ENCODE measurements at regions not wholly inside any gene's neighbourhood (a gene's known extent, or its start where the extent isn't known, plus 50 kb on each side); places are given as distances from the start of the nearest gene placed in this dataset.
A peak's percentile ranks its signal among the peaks of the same experiment; 100 is the strongest.

- no CpG with 5 or more reads among the region's 6 CpGs for WGBS (ENCODE audit: extremely low coverage, insufficient coverage, low lambda C conversion rate)
- Histone ChIP-seq H3K9ac (ENCODE audit: low read length) (no peak overlapping the region), H2BK15ac (replicated peaks; ENCODE audit: low read depth) (no peak overlapping the region), H3K4me3 (ENCODE audit: low read length) (no peak overlapping the region), H3K4me2 (ENCODE audit: low read length) (no peak overlapping the region), H2BK5ac (ENCODE audit: low read length) (no peak overlapping the region), H3K56ac (ENCODE audit: low read length) (peak overlapping the region; percentile 34), H3K23ac (ENCODE audit: low read length) (no peak overlapping the region), H4K8ac (ENCODE audit: low read depth, low read length) (no peak overlapping the region), H3K4ac (ENCODE audit: low read depth, low read length) (no peak overlapping the region), H3K36me3 (ENCODE audit: control insufficient read depth, insufficient read depth, low read length) (no peaks in the 10 kb centered on the region), H2BK120ac (ENCODE audit: low read depth, low read length) (no peak overlapping the region), H4K5ac (ENCODE audit: low read length) (no peak overlapping the region), H3K79me1 (ENCODE audit: low read length) (no peaks in the 10 kb centered on the region), H2AK5ac (ENCODE audit: low read length) (no peak overlapping the region), H3K27ac (ENCODE audit: low read depth, low read length) (no peak overlapping the region), H3K27me3 (ENCODE audit: insufficient read depth, low read length, poor library complexity) (no peaks in the 10 kb centered on the region), H3K4me1 (ENCODE audit: control insufficient read depth, low read depth, low read length) (peaks cover 2% of the 10 kb centered on the region), H3K79me2 (ENCODE audit: control insufficient read depth, insufficient read depth, low read length) (no peaks in the 10 kb centered on the region), H3K18ac (ENCODE audit: low read length) (no peak overlapping the region)
- DNase-seq, result peak; percentile 76
Measured at GRCh38 chr14:61132894-61133293, 148.2 kb downstream of the TMEM30B start.

GRCh38 chr14:61132336-61132735 is 148.8 kb downstream of the TMEM30B start:
- no peaks in the 10 kb centered on the region for H3K79me2 ChIP-seq (ENCODE audit: control insufficient read depth, insufficient read depth, low read length)
- no peak overlapping the region for H2BK120ac ChIP-seq (ENCODE audit: low read depth, low read length)
- no peak overlapping the region for H4K8ac ChIP-seq (ENCODE audit: low read depth, low read length)
- H3K27me3 ChIP-seq (ENCODE audit: insufficient read depth, low read length, poor library complexity), result no peaks in the 10 kb centered on the region
- H4K5ac ChIP-seq (ENCODE audit: low read length), result no peak overlapping the region
- no CpG with 5 or more reads among the region's 3 CpGs for WGBS (ENCODE audit: extremely low coverage, insufficient coverage, low lambda C conversion rate)
- no peak overlapping the region for H3K56ac ChIP-seq (ENCODE audit: low read length)
- H3K18ac ChIP-seq (ENCODE audit: low read length), result no peak overlapping the region
- no peak overlapping the region for H2AK5ac ChIP-seq (ENCODE audit: low read length)
- no peak overlapping the region for H3K23ac ChIP-seq (ENCODE audit: low read length)
- no peak overlapping the region for H3K4me2 ChIP-seq (ENCODE audit: low read length)
- no peak overlapping the region for H2BK15ac ChIP-seq (replicated peaks; ENCODE audit: low read depth)
- DNase-seq, result no peak
- no peak overlapping the region for H3K27ac ChIP-seq (ENCODE audit: low read depth, low read length)
- H3K4ac ChIP-seq (ENCODE audit: low read depth, low read length), result no peak overlapping the region
- H3K9ac ChIP-seq (ENCODE audit: low read length), result no peak overlapping the region
- H3K4me1 ChIP-seq (ENCODE audit: control insufficient read depth, low read depth, low read length), result peaks cover 2% of the 10 kb centered on the region
- no peak overlapping the region for H2BK5ac ChIP-seq (ENCODE audit: low read length)
- H3K36me3 ChIP-seq (ENCODE audit: control insufficient read depth, insufficient read depth, low read length), result no peaks in the 10 kb centered on the region
- H3K4me3 ChIP-seq (ENCODE audit: low read length), result no peak overlapping the region
- no peaks in the 10 kb centered on the region for H3K79me1 ChIP-seq (ENCODE audit: low read length)

- no peak for DNase-seq
- Histone ChIP-seq H2BK120ac (ENCODE audit: low read depth, low read length) (no peak overlapping the region), H3K79me1 (ENCODE audit: low read length) (no peaks in the 10 kb centered on the region)
Measured at GRCh38 chr14:61130512-61131260, 149.6 kb downstream of the SLC38A6 start.

GRCh38 chr14:61129168-61129745 is 148.2 kb downstream of the SLC38A6 start:
- WGBS (ENCODE audit: extremely low coverage, insufficient coverage, low lambda C conversion rate), result no CpG with 5 or more reads among the region's 4 CpGs
- Histone ChIP-seq H2BK120ac (ENCODE audit: low read depth, low read length) (no peak overlapping the region), H2AK5ac (ENCODE audit: low read length) (no peak overlapping the region), H4K8ac (ENCODE audit: low read depth, low read length) (no peak overlapping the region), H3K79me1 (ENCODE audit: low read length) (no peaks in the 10 kb centered on the region), H3K27me3 (ENCODE audit: insufficient read depth, low read length, poor library complexity) (no peaks in the 10 kb centered on the region), H3K56ac (ENCODE audit: low read length) (no peak overlapping the region), H3K79me2 (ENCODE audit: control insufficient read depth, insufficient read depth, low read length) (no peaks in the 10 kb centered on the region), H3K4me2 (ENCODE audit: low read length) (no peak overlapping the region), H3K4ac (ENCODE audit: low read depth, low read length) (no peak overlapping the region), H3K27ac (ENCODE audit: low read depth, low read length) (no peak overlapping the region), H2BK5ac (ENCODE audit: low read length) (no peak overlapping the region), H3K23ac (ENCODE audit: low read length) (no peak overlapping the region), H4K5ac (ENCODE audit: low read length) (no peak overlapping the region), H3K9ac (ENCODE audit: low read length) (no peak overlapping the region), H2BK15ac (replicated peaks; ENCODE audit: low read depth) (no peak overlapping the region), H3K36me3 (ENCODE audit: control insufficient read depth, insufficient read depth, low read length) (no peaks in the 10 kb centered on the region), H3K4me1 (ENCODE audit: control insufficient read depth, low read depth, low read length) (peaks cover 2% of the 10 kb centered on the region), H3K4me3 (ENCODE audit: low read length) (no peak overlapping the region), H3K18ac (ENCODE audit: low read length) (no peak overlapping the region)
- no peak for DNase-seq

More at GRCh38 chr14:61130512-61131260, 149.6 kb downstream of the SLC38A6 start:
- H2BK15ac ChIP-seq (replicated peaks; ENCODE audit: low read depth), result no peak overlapping the region
- no peak overlapping the region for H3K4me3 ChIP-seq (ENCODE audit: low read length)
- H3K27ac ChIP-seq (ENCODE audit: low read depth, low read length), result no peak overlapping the region
- no peak overlapping the region for H3K18ac ChIP-seq (ENCODE audit: low read length)
- no peak overlapping the region for H4K8ac ChIP-seq (ENCODE audit: low read depth, low read length)
- H2AK5ac ChIP-seq (ENCODE audit: low read length), result no peak overlapping the region
- H3K4ac ChIP-seq (ENCODE audit: low read depth, low read length), result no peak overlapping the region
- H3K79me2 ChIP-seq (ENCODE audit: control insufficient read depth, insufficient read depth, low read length), result no peaks in the 10 kb centered on the region
- no CpG with 5 or more reads among the region's 10 CpGs for WGBS (ENCODE audit: extremely low coverage, insufficient coverage, low lambda C conversion rate)
- H3K27me3 ChIP-seq (ENCODE audit: insufficient read depth, low read length, poor library complexity), result no peaks in the 10 kb centered on the region
- no peaks in the 10 kb centered on the region for H3K36me3 ChIP-seq (ENCODE audit: control insufficient read depth, insufficient read depth, low read length)
- H3K23ac ChIP-seq (ENCODE audit: low read length), result no peak overlapping the region
- no peak overlapping the region for H2BK5ac ChIP-seq (ENCODE audit: low read length)
- H3K4me1 ChIP-seq (ENCODE audit: control insufficient read depth, low read depth, low read length), result peaks cover 2% of the 10 kb centered on the region
- H3K9ac ChIP-seq (ENCODE audit: low read length), result no peak overlapping the region
- no peak overlapping the region for H3K4me2 ChIP-seq (ENCODE audit: low read length)
- no peak overlapping the region for H3K56ac ChIP-seq (ENCODE audit: low read length)
- no peak overlapping the region for H4K5ac ChIP-seq (ENCODE audit: low read length)

GRCh38 chr14:61128382-61129167 is 147.5 kb downstream of the SLC38A6 start:
- Histone ChIP-seq H3K36me3 (ENCODE audit: control insufficient read depth, insufficient read depth, low read length) (no peaks in the 10 kb centered on the region), H3K4me2 (ENCODE audit: low read length) (no peak overlapping the region), H2BK15ac (replicated peaks; ENCODE audit: low read depth) (no peak overlapping the region), H3K79me1 (ENCODE audit: low read length) (no peaks in the 10 kb centered on the region), H3K4me1 (ENCODE audit: control insufficient read depth, low read depth, low read length) (peaks cover 2% of the 10 kb centered on the region), H3K56ac (ENCODE audit: low read length) (peak overlapping the region; percentile 35), H3K4me3 (ENCODE audit: low read length) (no peak overlapping the region), H4K8ac (ENCODE audit: low read depth, low read length) (no peak overlapping the region), H2BK5ac (ENCODE audit: low read length) (no peak overlapping the region), H3K4ac (ENCODE audit: low read depth, low read length) (no peak overlapping the region), H3K27me3 (ENCODE audit: insufficient read depth, low read length, poor library complexity) (no peaks in the 10 kb centered on the region), H3K9ac (ENCODE audit: low read length) (no peak overlapping the region), H2BK120ac (ENCODE audit: low read depth, low read length) (no peak overlapping the region), H3K23ac (ENCODE audit: low read length) (no peak overlapping the region), H4K5ac (ENCODE audit: low read length) (no peak overlapping the region), H2AK5ac (ENCODE audit: low read length) (no peak overlapping the region), H3K27ac (ENCODE audit: low read depth, low read length) (no peak overlapping the region), H3K79me2 (ENCODE audit: control insufficient read depth, insufficient read depth, low read length) (no peaks in the 10 kb centered on the region), H3K18ac (ENCODE audit: low read length) (no peak overlapping the region)
- WGBS (ENCODE audit: extremely low coverage, insufficient coverage, low lambda C conversion rate), result no CpG with 5 or more reads among the region's 6 CpGs
- DNase-seq, result no peak
